AG20443 (cell line): ENCODE measurements at regions not wholly inside any gene's neighbourhood (a gene's known extent, or its start where the extent isn't known, plus 50 kb on each side); places are given as distances from the start of the nearest gene placed in this dataset.

Experiments
- DNase-seq: peaks from one replicate; pipeline ENCODE4 v3.0.0; 2012; ENCODE audit warnings: low spot score, mixed read lengths

DNA sequence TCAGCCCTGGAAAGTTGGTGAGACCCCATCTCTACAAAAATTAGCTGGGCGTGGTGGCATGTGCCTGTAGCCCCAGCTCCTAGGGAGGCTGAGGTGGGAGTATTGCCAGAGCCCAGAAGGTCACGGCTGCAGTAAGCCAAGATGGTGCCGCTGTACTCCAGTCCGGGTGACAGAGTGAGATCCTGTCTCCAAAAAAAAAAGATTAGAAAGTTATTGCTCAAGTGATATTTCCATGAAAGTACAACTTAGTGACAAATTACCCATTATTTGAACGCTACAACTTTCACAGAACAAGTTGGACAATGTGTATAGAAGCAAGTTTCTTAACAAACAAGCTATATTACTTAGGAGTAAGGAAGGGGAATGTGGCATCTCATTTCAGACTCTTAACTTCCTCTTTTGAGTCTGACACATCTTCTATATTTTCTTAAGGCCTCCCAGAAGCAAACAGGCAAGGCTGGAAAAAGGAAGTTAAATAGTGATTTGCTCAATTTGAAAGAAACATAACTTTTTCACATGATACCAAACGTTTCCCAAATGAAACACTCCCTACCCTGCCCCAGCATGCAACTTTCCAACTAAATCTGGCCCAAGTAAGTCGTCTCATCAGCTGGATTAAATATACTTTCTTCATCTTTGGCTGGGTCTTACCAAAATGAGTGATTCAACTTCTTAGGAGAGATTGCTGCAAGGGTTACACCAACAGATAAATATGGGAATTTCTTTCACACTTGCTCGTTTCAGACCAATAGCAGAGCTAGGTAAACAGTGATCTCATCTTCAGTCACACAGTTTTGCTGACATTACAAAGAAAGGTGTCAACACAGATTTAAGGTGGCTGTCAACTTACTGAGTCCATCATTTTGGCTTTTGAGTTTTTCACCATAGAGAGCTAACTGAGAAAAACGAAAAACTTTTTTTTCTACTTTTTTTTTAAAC lies 66.3 kb upstream of the KLF6 start:
- peak; percentile 56 for DNase-seq

DNA sequence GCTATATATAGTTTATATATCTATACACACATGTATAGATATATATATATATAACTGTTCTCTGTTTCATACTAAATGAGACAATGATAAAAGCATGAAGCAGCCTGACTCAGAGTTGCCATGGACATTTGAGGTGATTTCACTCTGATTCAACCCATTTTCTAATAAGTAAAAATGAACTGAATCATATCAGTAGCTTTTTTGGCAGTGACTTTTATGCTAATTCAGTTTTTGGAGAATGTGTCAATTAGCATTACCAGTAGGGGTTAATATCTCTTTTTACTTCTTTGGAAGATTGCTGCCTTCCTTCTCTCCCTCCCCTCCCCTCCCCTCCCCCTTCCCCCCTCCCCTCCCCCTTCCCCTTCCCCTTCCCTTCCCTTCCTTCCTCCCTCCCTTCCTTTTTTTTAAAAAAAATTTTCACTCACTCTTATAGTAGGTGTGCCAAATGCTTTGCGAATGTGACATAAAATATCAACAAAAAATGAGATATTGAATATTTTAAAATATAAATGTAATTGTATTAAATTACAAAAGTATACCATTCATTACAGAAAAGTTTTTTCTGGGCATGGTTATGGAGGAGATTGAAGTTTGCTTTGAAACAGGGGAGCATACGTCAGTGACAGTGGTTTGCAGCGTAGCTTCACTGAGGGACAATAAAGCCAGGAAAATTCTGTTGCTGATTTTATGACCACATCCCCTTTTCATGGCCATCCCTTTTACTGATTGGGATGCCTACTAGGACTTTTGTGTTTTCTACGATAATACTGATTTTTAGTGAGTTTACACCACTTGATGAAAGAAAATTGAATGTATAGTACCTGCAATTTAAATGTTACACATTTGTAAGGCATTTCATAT lies 64.0 kb upstream of the KLF6 start:
- DNase-seq: peak; percentile 42

DNA sequence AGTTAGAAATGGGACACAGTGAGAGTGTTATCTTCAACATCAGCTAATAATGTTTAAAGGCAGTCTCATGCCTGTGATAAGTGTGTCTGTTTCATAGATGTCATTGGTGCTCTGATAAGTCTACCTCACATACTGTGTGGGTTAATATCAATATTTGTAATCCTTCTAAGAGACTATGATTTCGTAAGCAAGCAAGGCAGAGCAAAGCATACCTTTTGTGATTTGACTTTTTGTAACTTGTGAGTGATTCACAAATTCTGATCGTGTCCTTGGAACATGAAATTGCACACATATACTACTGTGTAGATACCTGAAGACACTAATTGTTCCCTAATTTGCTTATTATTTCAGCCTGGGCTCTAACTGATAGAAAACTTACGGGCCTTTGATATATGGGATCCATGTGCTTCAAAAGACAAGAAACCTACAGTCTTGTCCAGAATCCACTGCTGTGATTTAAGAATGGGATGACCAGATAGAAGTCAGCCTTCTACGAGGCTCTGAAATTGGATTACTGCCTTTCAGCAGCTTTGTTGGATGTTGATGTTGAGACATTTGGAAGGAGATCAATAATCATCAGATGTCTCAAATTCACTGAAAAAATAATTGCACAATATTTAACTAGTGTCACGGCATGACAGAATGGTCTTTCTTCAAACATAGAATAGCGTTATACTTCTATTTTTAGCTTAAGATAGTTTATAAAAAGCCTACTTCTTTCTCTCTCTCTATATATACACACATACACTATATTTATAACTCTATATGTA lies 63.2 kb upstream of the KLF6 start:
- no peak for DNase-seq

DNA sequence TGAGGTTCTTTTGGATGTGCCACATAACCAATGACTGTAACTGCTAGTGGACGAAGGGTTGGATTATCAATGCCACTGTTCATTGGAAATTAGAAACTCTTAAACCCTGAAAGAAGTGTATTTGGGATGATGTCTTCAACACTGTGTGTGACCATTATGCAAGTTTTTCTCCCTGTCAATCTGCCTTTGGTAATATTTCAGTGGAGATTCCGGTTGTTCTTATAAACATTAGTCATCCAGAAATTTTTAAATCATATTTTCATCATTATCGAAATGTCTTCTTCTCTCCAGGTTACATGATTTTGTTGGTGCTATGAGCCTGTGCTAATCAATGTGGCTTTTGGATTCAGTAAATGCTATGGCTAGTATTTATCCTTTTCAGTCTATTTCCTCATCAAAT lies 61.7 kb upstream of the KLF6 start:
- no peak for DNase-seq

DNA sequence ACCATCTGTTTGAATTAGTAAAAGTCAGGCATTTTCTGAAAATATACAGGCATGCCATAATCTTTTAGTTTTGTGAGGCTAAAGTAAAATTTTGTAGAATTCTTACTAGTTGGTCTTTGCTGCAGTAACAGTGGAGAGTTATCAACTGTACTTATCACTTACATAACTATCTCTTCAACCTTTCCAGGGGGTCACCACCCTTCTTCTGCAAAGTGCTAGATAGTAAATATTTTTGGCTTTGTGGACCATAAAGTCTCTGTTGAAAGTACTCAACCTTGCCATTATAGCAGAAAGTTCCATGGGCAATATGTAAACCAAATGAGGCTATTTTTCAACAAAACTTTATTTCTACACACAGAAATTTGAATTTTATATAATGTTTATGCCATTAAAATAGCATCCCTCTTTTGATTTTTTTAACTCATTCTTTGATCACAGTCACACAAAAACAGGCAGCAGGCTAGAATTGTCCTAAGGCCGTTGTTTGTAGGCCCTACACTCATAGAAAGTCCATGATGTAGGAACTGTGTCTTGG lies 59.5 kb upstream of the KLF6 start:
- DNase-seq: no peak

DNA sequence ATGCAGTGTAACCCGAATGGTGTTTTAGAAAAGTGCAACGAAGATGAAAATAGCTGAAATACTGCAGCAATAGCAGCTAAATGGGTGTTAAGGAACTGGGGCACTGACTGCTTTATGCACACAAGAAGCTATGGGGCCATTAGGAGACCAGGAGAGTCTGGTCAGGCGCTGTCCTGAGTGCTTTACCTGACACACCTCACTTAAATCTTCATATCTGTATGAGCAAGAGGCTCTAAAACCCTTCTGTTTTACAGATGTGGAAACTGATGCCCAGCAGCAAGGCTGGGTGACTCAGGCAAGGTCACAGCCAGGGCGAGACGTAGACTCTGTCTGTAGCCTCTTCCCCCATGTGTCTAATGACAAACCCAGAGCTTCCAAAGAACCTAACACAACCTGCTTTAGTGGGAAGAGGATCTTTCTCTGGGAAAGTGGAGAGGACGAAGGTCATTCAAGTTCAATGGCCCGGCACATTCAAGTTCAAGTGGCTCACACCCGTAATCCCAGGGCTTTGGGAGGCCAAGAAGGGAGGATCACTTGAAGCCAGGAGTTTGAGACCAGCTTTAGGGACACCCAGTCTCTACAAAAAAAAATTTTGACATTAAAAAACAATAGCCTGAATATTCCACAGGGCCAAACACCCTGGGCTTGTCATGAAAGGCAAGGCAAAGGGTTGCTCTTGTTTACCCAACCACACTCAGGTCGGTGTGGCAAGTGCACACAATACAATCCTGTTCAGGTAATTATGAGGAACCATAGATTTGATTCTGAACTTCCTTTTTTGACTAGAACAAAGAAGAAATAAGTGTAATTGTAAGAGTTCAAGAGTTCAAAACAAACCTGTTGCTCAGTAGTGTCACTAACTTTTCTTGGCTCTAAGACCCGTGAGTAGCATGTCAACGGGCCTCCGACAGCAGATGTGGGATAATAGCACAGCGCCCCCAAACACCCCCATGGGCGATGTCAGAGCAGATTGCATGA lies 53.7 kb upstream of the KLF6 start:
- no peak for DNase-seq

DNA sequence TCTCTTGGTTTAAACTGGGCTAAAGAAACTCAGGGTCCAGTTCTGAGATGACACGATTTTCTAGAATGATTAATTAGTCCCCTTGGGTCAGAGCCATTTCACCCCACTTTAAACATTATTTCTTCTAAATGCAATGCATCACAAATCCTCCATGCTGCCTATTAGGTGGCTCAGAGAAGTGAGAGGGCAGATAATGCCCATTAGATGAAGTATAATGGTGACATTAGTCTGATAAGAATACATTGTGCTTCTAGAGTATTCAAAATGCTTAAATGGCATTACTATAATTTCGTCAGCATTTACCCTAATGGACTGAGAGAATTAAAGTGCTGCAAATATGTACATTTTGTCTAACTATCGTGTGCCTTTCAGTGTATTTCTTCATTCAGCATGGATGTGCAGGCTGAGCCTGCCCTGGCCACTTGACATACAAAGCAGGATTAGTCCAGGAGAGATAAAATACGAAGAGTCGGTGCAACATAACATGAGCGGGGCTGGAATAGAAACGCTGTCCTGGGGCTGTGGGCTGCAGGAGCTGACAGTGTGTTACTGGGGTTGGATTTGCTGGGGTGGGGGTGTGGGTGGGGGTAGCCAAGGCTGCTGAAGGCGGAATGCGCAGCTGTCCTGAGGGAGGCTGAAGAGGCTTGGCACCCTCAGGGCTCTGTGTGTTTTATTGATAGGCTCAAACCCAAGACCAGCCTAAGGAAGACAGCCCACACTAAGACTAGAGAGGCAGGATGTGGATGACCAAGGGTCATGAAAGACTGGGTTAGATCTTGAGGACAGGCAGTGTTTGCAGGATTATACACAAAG lies 52.8 kb upstream of the KLF6 start:
- no peak for DNase-seq

DNA sequence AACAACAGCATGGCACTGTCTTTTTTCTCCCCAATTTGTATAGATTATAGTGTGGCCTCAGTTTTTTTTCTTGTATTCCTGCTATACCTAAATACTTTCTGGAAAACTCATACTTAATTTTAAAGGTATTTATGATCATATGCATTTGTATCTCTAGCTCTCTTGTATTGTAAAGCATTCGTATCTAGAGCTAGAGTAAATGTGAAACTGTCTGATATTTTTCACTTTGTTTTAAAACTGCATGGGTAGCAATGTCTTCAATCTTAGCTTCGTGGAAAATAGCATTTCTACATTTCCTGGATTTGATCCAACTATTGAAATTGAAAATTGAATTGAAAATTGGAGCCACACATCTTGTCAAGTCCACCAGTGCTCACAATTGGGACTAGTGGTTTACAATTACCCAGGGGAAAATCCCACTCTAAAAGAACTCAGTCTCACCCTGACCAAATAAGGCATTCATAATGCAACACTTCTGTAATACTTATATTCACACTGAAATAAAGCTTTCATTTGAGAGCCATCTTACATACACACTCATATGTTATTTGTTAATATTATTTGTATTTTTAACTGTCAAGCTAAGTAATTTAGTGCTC lies 51.3 kb upstream of the KLF6 start:
- no peak for DNase-seq

DNA sequence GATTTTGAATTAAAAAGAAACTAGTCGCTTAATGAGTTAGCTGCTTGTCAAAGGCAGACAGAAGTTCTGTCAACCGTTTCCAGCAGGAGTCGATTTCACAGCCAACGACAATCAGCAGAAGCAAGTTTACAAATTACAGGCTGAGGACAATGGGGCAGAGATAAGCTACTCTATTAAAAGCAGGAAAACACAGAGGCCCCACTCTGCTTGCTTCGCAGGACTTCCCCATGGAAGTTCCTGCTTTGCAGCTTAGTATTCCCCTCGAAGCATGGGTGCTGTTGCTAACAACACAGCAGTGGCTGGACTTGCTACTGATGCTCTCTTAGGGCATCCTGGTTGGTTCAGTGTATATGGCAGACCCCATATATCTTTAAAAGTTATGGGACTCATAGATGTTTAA lies 50.8 kb upstream of the KLF6 start:
- no peak for DNase-seq

DNA sequence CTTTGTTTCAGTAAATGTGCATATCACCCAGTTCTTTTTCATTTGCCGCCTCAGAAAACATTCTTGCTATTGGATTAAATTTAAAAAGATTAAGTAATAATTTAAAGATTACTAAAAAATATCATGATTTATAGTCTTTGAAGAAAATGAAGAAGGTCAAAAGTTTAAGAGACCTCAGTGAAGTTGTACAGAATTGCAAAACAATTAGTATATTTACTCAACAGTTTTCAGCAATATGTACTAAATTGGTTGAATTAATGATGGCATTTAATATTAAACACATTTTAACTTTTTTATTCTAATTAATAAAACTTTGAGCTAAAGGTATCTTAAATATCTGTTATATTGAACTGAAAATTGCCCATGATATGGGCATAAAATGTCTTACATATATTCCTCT lies 49.9 kb upstream of the KLF6 start:
- no peak for DNase-seq
